Stimulated activated CD4-positive, alpha-beta T cell treated with anti-CD3 and anti-CD28 coated beads, TNF-alpha, amount 100 ng/mL, for 4 hours (primary cell): ENCODE measurements at regions not wholly inside any gene's neighbourhood (a gene's known extent, or its start where the extent isn't known, plus 50 kb on each side); places are given as distances from the start of the nearest gene placed in this dataset.
"Not testable (repeated sequence)": the region's sequence is repeated elsewhere in the genome, so short reads cannot be mapped to it uniquely, and the experiment has no call there.

ENCODE experiments used
- DNase-seq, 3 experiments: peaks; one replicate each; pipeline ENCODE4 v3.0.0-alpha.2; 2020; ENCODE audit warnings: low read depth in 3 of 3

DNA sequence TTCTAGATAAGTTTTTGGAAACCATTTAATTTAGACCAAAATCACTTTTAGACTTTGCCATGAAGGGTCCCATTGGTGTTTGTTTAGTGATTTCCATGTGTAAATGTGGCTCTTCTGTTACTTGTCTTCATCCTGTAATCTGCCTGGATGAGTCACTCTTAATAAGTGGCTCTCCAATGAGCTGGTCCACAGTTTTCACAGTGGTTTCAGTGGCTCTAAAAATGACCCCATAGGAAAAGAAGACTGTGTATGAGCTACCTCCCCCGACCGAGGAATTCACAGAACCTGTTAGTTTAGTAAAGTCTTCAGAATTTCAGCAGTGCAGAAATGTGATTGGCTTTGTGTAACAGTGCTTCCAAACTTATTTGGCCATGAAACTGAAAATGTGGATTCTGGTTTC is 492.0 kb upstream of the MARCKS start:
- DNase-seq: no peak

DNA sequence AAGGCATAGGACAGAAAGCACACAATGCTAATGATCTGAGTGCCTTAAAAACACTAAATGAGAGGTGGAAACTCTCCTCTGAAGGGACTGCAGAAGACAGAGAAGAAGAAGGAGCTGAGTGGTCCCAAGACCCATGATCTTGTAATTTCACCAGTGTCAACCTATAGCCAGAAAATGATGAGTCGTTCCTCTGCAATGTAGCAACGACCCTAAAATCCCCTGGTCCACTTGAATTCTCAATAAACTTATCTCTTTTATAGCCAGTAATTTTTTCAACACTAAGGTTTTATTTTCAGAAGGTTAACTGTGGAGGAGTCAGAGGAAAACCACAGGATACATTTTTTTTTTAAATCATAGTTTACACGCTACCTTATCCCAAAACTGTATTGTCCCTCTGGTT is 490.6 kb upstream of the MARCKS start:
- no peak for DNase-seq

DNA sequence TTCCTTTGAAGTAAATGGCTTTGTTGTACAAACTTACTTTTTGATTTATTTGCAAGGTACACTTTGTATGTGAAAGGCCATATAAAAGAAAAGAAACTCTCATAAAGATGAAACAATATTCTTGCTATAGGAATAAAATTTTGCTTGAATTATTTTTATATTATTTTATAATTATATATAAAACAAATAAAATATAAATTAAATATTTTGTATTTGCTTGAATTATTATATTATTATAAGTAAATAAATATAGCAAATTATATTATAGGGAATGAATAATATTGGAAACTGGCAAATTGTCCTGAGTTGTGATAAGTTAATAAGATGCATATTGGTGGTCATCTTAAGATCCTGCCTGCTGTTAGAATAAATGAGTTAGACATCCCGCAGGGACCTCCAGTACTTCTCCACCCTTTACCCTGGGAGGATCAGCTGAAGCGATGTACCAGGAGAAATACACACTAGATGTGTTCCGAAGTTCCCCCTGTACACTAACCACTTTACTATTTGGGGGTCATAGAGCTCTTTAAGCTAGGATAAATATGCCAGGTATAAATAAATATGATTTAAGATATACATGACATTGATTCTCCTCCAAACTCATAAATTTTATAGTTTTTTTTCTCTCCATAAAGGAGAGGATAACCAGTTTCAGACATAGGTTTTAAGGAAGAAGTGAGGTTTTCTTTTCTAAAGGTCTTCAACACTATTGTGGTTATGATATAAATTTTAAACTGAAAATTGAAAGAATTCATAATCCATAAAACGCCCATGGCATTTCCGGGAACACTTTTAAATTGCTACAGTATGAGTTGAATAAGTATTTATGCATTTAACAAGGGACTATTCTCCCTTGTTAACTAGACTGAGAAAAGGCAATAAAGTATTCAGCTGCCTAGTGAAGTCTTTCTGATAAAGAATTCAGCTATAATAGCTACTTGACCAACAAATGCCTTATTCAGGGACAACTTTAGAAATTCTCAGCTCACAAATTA is 486.3 kb upstream of the MARCKS start:
- DNase-seq: no peak

GRCh38 chr6:113375466-113375865 is 481.7 kb upstream of the MARCKS start:
- not testable (repeated sequence) for DNase-seq

GRCh38 chr6:113375950-113376846 is 480.9 kb upstream of the MARCKS start:
- no peak for DNase-seq

- DNase-seq: no peak
Measured at GRCh38 chr6:113376847-113377165, 480.3 kb upstream of the MARCKS start.

DNA sequence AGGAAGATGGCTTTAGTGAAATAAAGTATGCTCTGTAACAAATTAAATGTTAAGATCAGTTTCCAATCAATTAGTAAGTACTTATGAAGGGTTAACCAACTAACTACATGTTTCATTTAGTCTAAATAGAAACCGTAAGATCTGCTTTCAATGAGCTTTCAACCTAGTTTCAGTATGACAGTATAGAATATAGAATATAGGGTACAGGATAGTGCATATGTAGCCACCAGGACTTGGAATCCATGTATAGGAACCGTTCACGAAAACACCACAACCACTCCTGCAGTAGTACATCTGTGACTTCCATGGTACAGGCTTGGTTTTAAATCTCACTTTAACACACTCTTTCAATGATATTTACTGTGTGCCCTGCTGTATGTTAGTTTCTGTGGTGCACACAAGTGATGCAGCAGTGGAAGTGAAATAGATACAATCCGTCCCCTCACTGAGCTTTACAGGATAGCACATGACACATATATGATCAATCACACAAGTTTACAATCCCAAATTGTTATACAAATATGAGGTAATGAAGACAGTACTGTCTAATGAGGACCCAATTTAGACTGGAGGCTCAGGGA is 479.7 kb upstream of the MARCKS start:
- DNase-seq: no peak

GRCh38 chr6:113380591-113380990 is 476.6 kb upstream of the MARCKS start:
- no peak for DNase-seq

- no peak for DNase-seq
Measured at GRCh38 chr6:113381232-113381631, 475.9 kb upstream of the MARCKS start.

DNA sequence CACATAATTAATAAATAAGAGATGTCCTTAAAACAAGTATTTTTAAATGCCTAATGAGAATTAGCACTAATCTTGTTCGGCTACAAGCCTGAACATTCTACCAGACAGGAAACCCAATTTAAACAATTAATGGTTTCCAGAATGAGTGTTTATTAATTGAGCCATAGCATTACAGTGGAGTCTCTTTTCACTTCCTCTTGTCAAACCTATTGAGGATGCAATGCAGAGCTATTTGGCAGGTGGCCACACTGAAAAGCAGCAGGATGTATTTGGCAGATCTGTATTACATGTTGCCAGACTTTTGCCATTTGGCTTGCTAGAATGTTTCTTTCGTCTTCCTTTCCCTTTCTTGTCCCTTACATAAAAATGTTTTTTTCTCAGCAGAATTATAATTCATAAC is 475.2 kb upstream of the MARCKS start:
- DNase-seq: no peak

DNA sequence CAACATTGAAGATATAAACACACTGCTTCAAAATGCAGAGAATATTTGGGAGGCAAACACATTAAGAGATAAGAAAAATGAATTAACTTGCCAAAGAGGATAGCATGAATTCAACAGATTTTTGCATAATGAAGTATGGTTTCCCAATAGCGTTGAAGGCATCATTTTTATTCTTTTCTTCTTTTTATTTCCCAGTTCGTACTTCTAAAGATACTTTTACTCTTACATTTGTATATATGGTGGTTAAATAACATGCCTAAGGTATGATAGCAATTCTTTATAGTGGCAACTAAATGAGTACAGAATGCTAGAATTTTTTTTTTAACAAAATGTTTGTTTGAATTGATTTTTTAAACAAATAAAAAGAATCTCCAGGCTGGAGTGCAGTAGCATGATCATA is 473.4 kb upstream of the MARCKS start:
- DNase-seq: no peak

GRCh38 chr6:113385020-113385431 is 472.1 kb upstream of the MARCKS start:
- no peak for DNase-seq

- DNase-seq: no peak
Measured at GRCh38 chr6:113388996-113389395, 468.1 kb upstream of the MARCKS start.

- DNase-seq: no peak
Measured at GRCh38 chr6:113392551-113393055, 464.5 kb upstream of the MARCKS start.

- DNase-seq: no peak
Measured at GRCh38 chr6:113394216-113394615, 462.9 kb upstream of the MARCKS start.

GRCh38 chr6:113394729-113395128 is 462.4 kb upstream of the MARCKS start:
- no peak for DNase-seq

DNA sequence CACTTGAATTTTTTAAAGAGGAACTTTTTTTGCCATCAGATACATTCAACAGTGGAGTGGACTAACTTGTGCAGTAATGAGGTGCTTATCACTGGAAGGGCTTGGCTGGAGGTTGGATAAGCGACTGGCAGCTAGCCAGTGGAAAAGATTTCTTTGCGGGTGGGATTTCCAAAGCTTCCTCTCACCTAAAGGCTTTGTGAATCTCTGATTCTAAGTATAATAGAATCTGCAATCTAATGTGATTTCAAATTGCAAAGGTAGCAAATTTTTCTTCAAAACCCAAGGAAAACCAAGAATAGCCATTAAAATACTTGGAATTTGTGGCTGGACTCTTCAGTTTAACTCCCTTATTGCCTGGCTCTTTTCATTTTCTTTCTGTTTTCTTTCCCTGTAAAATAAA is 460.4 kb upstream of the MARCKS start:
- DNase-seq: no peak

GRCh38 chr6:113397236-113397635 is 459.9 kb upstream of the MARCKS start:
- DNase-seq: no peak

DNA sequence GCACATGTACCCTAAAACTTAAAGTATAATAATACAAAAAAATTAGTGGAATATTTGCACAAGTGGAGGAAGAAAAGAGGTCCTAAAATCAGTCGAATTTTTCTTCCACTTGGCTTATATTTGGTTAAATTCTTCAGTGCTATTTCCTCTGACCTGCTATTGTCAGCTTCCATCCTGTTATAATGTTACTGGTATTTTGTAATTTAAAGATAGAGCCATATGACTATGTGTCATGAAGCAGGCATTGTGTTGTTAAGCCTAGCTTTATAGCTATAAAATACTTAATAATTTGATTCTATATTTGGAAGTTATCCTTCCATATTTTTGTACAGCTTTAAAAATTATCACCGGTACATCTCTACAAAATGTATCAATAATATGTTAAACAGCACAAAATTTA is 455.9 kb upstream of the MARCKS start:
- DNase-seq: no peak

GRCh38 chr6:113402544-113402943 is 454.6 kb upstream of the MARCKS start:
- no peak for DNase-seq

- no peak for DNase-seq
Measured at GRCh38 chr6:113403966-113404595, 453.1 kb upstream of the MARCKS start.
